Peyer's patch (tissue), 4 donors: ENCODE measurements at regions not wholly inside any gene's neighbourhood (a gene's known extent, or its start where the extent isn't known, plus 50 kb on each side); places are given as distances from the start of the nearest gene placed in this dataset.

Experiments
- DNase-seq, 3 donors: peaks; one replicate each; pipeline ENCODE4 v3.0.0-alpha.2; 2017 to 2019
- H3K27ac ChIP-seq, 4 donors: fragments of 200-600 bp; sonication (generic); one replicate each; pipeline ENCODE4 v1.5.1; 2016 to 2019
- H3K27me3 ChIP-seq, 2 donors: fragments of 200-600 bp; sonication (generic); one replicate each; pipeline ENCODE4 v1.5.1; 2019
- H3K36me3 ChIP-seq, 3 donors: fragments of 200-600 bp; sonication (generic); one replicate each; pipeline ENCODE4 v1.5.1; 2016 to 2019
- H3K4me1 ChIP-seq, 4 donors: fragments of 200-600 bp; sonication (generic); one replicate each; pipeline ENCODE4 v1.5.1; 2016 to 2019
- H3K4me3 ChIP-seq, 4 donors: fragments of 200-600 bp; sonication (generic); 1 replicate in 3 of 4; 2 replicates in 1 of 4; pipeline ENCODE4 v1.5.1; 2016 to 2019; ENCODE audit warnings: mild to moderate bottlenecking in 1 of 4
- H3K9me3 ChIP-seq, 4 donors: fragments of 200-600 bp; sonication (generic); one replicate each; pipeline ENCODE4 v1.5.1; 2016 to 2019; ENCODE audit warnings: mild to moderate bottlenecking in 1 of 4
- CTCF ChIP-seq, 6 experiments: fragments of 450-650 bp in 4 of 6; fragments of 200-600 bp in 2 of 6; sonication (generic) in 1 of 6; IDR thresholded peaks; one replicate each; pipeline ENCODE4 v1.5.1; 2017 to 2019; ENCODE audit warnings: antibody characterized with exemption in 6 of 6, mild to moderate bottlenecking in 3 of 6, moderate library complexity in 1 of 6
- POLR2A ChIP-seq, 2 donors: fragments of 450-650 bp; IDR thresholded peaks; one replicate each; pipeline ENCODE4 v1.5.1; 2017; ENCODE audit warnings: antibody characterized with exemption in 2 of 2, mild to moderate bottlenecking in 2 of 2, moderate library complexity in 2 of 2

GRCh38 chr4:14865804-14866203 lies 136.5 kb upstream of the CPEB2 start:
- no peak for TF ChIP-seq CTCF (IDR thresholded peaks at IDR 0.05)
- TF ChIP-seq POLR2A (IDR thresholded peaks at IDR 0.05): no peak
- Histone ChIP-seq H3K36me3 (no peaks in the 10 kb centered on the region), H3K9me3 (no peaks in the 10 kb centered on the region), H3K27me3 (no peaks in the 10 kb centered on the region), H3K4me1 (no peaks in the 10 kb centered on the region), H3K4me3 (no peak overlapping the region), H3K27ac (no peak overlapping the region)
- no peak for DNase-seq

- no peaks in the 10 kb centered on the region for H3K9me3 ChIP-seq
- no peak overlapping the region for H3K27ac ChIP-seq
- DNase-seq: no peak
- H3K4me1 ChIP-seq: no peaks in the 10 kb centered on the region
- no peak for TF ChIP-seq POLR2A (IDR thresholded peaks at IDR 0.05)
- no peak for TF ChIP-seq CTCF (IDR thresholded peaks at IDR 0.05)
- H3K27me3 ChIP-seq: no peaks in the 10 kb centered on the region
- H3K36me3 ChIP-seq: no peaks in the 10 kb centered on the region
- H3K4me3 ChIP-seq: no peak overlapping the region
Measured at GRCh38 chr4:14867847-14868246, 134.4 kb upstream of the CPEB2 start.

- H3K4me1 ChIP-seq: no peaks in the 10 kb centered on the region
- H3K4me3 ChIP-seq: no peak overlapping the region
- no peaks in the 10 kb centered on the region for H3K27me3 ChIP-seq
- no peak overlapping the region for H3K27ac ChIP-seq
- H3K9me3 ChIP-seq: no peaks in the 10 kb centered on the region
- no peaks in the 10 kb centered on the region for H3K36me3 ChIP-seq
- no peak for DNase-seq
- TF ChIP-seq POLR2A (IDR thresholded peaks at IDR 0.05): no peak
- no peak for TF ChIP-seq CTCF (IDR thresholded peaks at IDR 0.05)
Measured at GRCh38 chr4:14868426-14869395, 133.6 kb upstream of the CPEB2 start.

GRCh38 chr4:14871676-14872430 lies 130.4 kb upstream of the CPEB2 start:
- no peaks in the 10 kb centered on the region for H3K4me1 ChIP-seq
- no peaks in the 10 kb centered on the region for H3K9me3 ChIP-seq
- no peak overlapping the region for H3K27ac ChIP-seq
- TF ChIP-seq POLR2A (IDR thresholded peaks at IDR 0.05) (no peak), CTCF (IDR thresholded peaks at IDR 0.05) (peak in 3 of 6 experiments; percentile 19 to 32 (median 31))
- DNase-seq: peak in 2 of 3 donors; percentile 54 to 62
- H3K36me3 ChIP-seq: no peaks in the 10 kb centered on the region
- H3K27me3 ChIP-seq: no peaks in the 10 kb centered on the region
- H3K4me3 ChIP-seq: no peak overlapping the region

GRCh38 chr4:14874990-14875389 lies 127.3 kb upstream of the CPEB2 start:
- no peaks in the 10 kb centered on the region for H3K4me1 ChIP-seq
- no peaks in the 10 kb centered on the region for H3K9me3 ChIP-seq
- no peak overlapping the region for H3K27ac ChIP-seq
- DNase-seq: no peak
- H3K4me3 ChIP-seq: no peak overlapping the region
- TF ChIP-seq POLR2A (IDR thresholded peaks at IDR 0.05): no peak
- H3K27me3 ChIP-seq: no peaks in the 10 kb centered on the region
- H3K36me3 ChIP-seq: no peaks in the 10 kb centered on the region
